Peyer's patch (tissue), 4 donors: ENCODE measurements at regions not wholly inside any gene's neighbourhood (a gene's known extent, or its start where the extent isn't known, plus 50 kb on each side); places are given as distances from the start of the nearest gene placed in this dataset.

Experiments used
- CTCF ChIP-seq, 6 experiments: fragments of 450-650 bp in 4 of 6; fragments of 200-600 bp in 2 of 6; sonication (generic) in 1 of 6; IDR thresholded peaks; one replicate each; pipeline ENCODE4 v1.5.1; 2017 to 2019; ENCODE audit warnings: antibody characterized with exemption in 6 of 6, mild to moderate bottlenecking in 3 of 6, moderate library complexity in 1 of 6
- POLR2A ChIP-seq, 2 donors: fragments of 450-650 bp; IDR thresholded peaks; one replicate each; pipeline ENCODE4 v1.5.1; 2017; ENCODE audit warnings: antibody characterized with exemption in 2 of 2, mild to moderate bottlenecking in 2 of 2, moderate library complexity in 2 of 2

GRCh38 chr12:58250077-58250476 is 308.7 kb downstream of the ATP23 start:
- TF ChIP-seq CTCF (IDR thresholded peaks at IDR 0.05): no peak
- no peak for TF ChIP-seq POLR2A (IDR thresholded peaks at IDR 0.05)
